MM.1S (cell line): ENCODE measurements at regions not wholly inside any gene's neighbourhood (a gene's known extent, or its start where the extent isn't known, plus 50 kb on each side); places are given as distances from the start of the nearest gene placed in this dataset.
"Not testable (repeated sequence)": the region's sequence is repeated elsewhere in the genome, so short reads cannot be mapped to it uniquely, and the experiment has no call there.

ENCODE experiments used
- EZH2 ChIP-seq: fragments of 300-600 bp; sonication (generic); optimal IDR thresholded peaks from 2 replicates; pipeline ENCODE3; 2017; ENCODE audit warnings: low read depth, mild to moderate bottlenecking, antibody characterized with exemption, low read length, mixed read lengths
- TF ChIP-seq, protein P1 (sequence below): fragments of 300-600 bp; sonication (generic); IDR thresholded peaks from 2 replicates; pipeline ENCODE4 v1.5.1; 2016; ENCODE audit warnings: antibody characterized with exemption, low read length, mixed read lengths

DNA sequence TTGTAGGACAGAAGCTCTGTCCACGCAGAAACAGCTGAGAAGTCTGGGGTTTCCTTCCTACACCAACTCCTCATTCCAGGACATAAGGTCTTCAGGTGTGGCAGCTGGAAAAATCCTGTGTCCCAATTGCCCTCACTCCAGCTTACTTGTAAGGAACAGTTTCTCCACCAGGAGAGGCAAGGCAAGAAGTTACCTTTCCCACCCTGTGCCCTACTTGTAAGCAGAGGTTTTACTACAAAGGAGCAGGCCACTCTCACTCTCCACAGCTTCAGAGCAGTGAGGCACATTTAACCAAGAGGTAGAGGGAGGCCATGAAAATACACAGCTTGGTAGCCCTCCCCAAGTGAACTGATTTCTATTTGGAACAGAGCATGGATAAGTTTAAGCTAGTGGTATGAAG is 277.3 kb upstream of the SPATA31A3 start:
- TF ChIP-seq, protein P1, sequence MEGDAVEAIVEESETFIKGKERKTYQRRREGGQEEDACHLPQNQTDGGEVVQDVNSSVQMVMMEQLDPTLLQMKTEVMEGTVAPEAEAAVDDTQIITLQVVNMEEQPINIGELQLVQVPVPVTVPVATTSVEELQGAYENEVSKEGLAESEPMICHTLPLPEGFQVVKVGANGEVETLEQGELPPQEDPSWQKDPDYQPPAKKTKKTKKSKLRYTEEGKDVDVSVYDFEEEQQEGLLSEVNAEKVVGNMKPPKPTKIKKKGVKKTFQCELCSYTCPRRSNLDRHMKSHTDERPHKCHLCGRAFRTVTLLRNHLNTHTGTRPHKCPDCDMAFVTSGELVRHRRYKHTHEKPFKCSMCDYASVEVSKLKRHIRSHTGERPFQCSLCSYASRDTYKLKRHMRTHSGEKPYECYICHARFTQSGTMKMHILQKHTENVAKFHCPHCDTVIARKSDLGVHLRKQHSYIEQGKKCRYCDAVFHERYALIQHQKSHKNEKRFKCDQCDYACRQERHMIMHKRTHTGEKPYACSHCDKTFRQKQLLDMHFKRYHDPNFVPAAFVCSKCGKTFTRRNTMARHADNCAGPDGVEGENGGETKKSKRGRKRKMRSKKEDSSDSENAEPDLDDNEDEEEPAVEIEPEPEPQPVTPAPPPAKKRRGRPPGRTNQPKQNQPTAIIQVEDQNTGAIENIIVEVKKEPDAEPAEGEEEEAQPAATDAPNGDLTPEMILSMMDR = not testable (repeated sequence)
- not testable (repeated sequence) for TF ChIP-seq EZH2
